T-cell (primary cell): ENCODE measurements at regions not wholly inside any gene's neighbourhood (a gene's known extent, or its start where the extent isn't known, plus 50 kb on each side); places are given as distances from the start of the nearest gene placed in this dataset.

Source experiments
- ATAC-seq, 4 experiments: fragments of 200-7000 bp in 3 of 4; fragments of 150-1000 bp in 1 of 4; cut with Tn5 transposase; replicated peaks in 1 of 4; 1 replicate in 3 of 4; 2 replicates in 1 of 4; pipeline ENCODE4 v1.10.0; 2021; ENCODE audit warnings: moderate library complexity in 3 of 4, mild to moderate bottlenecking in 2 of 4, moderate number of reproducible peaks in 1 of 4
- CTCF ChIA-PET, 2 donors: fragments of 300-600 bp; sonication (Branson Sonifier 250); formaldehyde crosslinking; loops; one replicate each; lab custom pipeline; 2022; ENCODE audit warnings: antibody characterized with exemption in 2 of 2; lab: Charles Lee
- POLR2A ChIA-PET, 2 donors: fragments of 300-600 bp; sonication (Branson Sonifier 250); formaldehyde crosslinking; loops; one replicate each; lab custom pipeline; 2022; ENCODE audit warnings: antibody characterized with exemption in 2 of 2; lab: Charles Lee
- DNase-seq, 35 experiments: peaks; one replicate each; pipeline versions ENCODE4 v3.0.0 to v3.0.0-alpha.2; 2013 to 2023
- H3K27ac ChIP-seq: one replicate; pipeline ENCODE4 v1.5.1; 2013; ENCODE audit warnings: low read length
- H3K27me3 ChIP-seq, 2 experiments: replicated peaks in 1 of 2; 1 replicate in 1 of 2; 2 replicates in 1 of 2; pipeline versions ENCODE4 v1.6.1 to v1.7.0; 2013; ENCODE audit warnings: low read length in 1 of 2, mixed read lengths in 1 of 2; ENCODE audit not compliant: control insufficient read depth in 2 of 2, insufficient read depth in 2 of 2; ENCODE audit errors: extremely low read depth in 1 of 2
- H3K36me3 ChIP-seq, 2 donors: 1 replicate in 1 of 2; 2 replicates in 1 of 2; pipeline versions ENCODE4 v1.6.1 to v1.7.0; 2013; ENCODE audit warnings: low read length in 1 of 2; ENCODE audit not compliant: control insufficient read depth in 2 of 2, insufficient read depth in 1 of 2; ENCODE audit errors: extremely low read depth in 1 of 2
- H3K4me1 ChIP-seq, 2 experiments: 1 replicate in 1 of 2; 2 replicates in 1 of 2; pipeline versions ENCODE4 v1.6.1 to v1.7.0; 2013; ENCODE audit warnings: low read length in 2 of 2, mixed read lengths in 1 of 2; ENCODE audit not compliant: insufficient read depth in 2 of 2, control insufficient read depth in 1 of 2; ENCODE audit errors: extremely low read depth in 1 of 2
- H3K4me3 ChIP-seq, 2 donors: 1 replicate in 1 of 2; 2 replicates in 1 of 2; pipeline versions ENCODE4 v1.5.1 to v1.7.0; 2013; ENCODE audit warnings: mild to moderate bottlenecking in 2 of 2, low read length in 1 of 2, moderate library complexity in 1 of 2; ENCODE audit not compliant: control insufficient read depth in 1 of 2; ENCODE audit errors: extremely low read depth in 1 of 2
- H3K9me3 ChIP-seq: 2 replicates; pipeline ENCODE4 v1.7.0; 2013
- H3K27ac Mint-ChIP-seq, 2 donors: one replicate each; pipeline ENCODE4 v1.8.0; 2020 to 2021; ENCODE audit warnings: mild to moderate bottlenecking in 2 of 2, mixed read lengths in 2 of 2
- H3K27me3 Mint-ChIP-seq, 2 donors: one replicate each; pipeline ENCODE4 v1.8.0; 2021 to 2022; ENCODE audit warnings: mixed read lengths in 2 of 2
- H3K36me3 Mint-ChIP-seq: one replicate; pipeline ENCODE4 v1.8.0; 2021; ENCODE audit warnings: mixed read lengths
- H3K4me1 Mint-ChIP-seq, 3 donors: one replicate each; pipeline ENCODE4 v1.8.0; 2020 to 2022; ENCODE audit warnings: mixed read lengths in 3 of 3, mild to moderate bottlenecking in 1 of 3
- H3K4me3 Mint-ChIP-seq, 3 donors: one replicate each; pipeline ENCODE4 v1.8.0; 2020 to 2022; ENCODE audit warnings: mild to moderate bottlenecking in 3 of 3, mixed read lengths in 3 of 3, moderate library complexity in 3 of 3
- H3K9me3 Mint-ChIP-seq, 3 donors: one replicate each; pipeline ENCODE4 v1.8.0; 2020 to 2022; ENCODE audit warnings: mixed read lengths in 3 of 3
- WGBS: methylation state at CpG from one replicate; pipeline ENCODE4 v1.1.5; 2013; ENCODE audit warnings: missing lambda C conversion rate; ENCODE audit not compliant: insufficient coverage; 5-methylcytosine and 5-hydroxymethylcytosine counted together

GRCh38 chr17:79162012-79162963 lies 87.7 kb downstream of the ENGASE start:
- Histone ChIP-seq H3K9me3 (no peaks in the 10 kb centered on the region), H3K4me1 (peaks cover 0 to 10% of the 10 kb centered on the region in 2 experiments), H3K4me3 (no peak overlapping the region), H3K27ac (no peak overlapping the region), H3K36me3 (no peaks in the 10 kb centered on the region), H3K27me3 (peaks cover 0 to 18% of the 10 kb centered on the region in 2 experiments)
- H3K27ac Mint-ChIP-seq, result no peak overlapping the region
- H3K9me3 Mint-ChIP-seq, result no peaks in the 10 kb centered on the region
- H3K27me3 Mint-ChIP-seq, result no peaks in the 10 kb centered on the region
- DNase-seq (no peak), ATAC-seq (no peak)
- H3K4me3 Mint-ChIP-seq, result peak overlapping the region in 1 of 3 donors; percentile 7
- peaks cover 8 to 13% (median 12%) of the 10 kb centered on the region in 3 donors for H3K4me1 Mint-ChIP-seq
- CTCF ChIA-PET, result interaction anchor here in 1 of 2 donors (0.5 kb wide), 1 partner anchor 96 kb away, joined by 6 read pairs; no protein-coding TSS in a partner anchor
- WGBS, result 89% methylated on average over 13 of the region's 26 CpGs
- H3K36me3 Mint-ChIP-seq, result no peaks in the 10 kb centered on the region
- POLR2A ChIA-PET, result no interaction called here

DNA sequence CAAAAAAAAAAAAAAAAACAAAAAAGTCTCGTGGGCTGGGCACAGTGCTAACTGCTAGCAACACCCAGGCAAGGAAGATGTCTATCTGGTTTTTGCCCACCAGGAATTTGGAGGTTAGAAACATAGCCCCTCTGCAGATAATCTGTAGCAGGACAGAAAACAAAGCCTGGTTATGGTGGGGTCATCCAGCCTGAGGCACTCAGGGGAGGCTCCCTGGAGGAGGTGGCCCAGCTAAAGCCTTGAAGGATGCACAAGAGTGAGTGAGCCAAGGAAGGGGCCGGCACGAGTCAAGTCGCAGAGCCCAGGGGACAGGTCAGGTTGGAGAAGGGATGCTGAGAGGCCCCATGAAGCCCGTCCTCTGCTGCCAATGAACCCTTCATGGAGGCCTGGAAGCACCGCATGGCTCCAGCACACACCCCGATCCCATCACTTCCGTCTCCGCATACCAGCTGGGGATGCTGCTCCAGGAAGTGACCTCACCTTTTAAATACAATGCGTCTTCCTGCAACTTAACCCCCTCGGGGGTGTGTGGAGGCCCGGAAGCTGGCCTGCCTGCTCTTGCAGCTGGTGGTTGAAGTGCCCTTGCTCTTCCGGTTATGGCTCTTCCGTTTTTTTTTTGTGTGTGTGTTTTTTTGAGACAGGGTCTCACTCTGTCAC lies 86.5 kb downstream of the ENGASE start:
- Mint-ChIP-seq H3K27ac (peak overlapping the region in 1 of 2 donors; percentile 39), H3K9me3 (no peaks in the 10 kb centered on the region), H3K36me3 (no peaks in the 10 kb centered on the region), H3K4me3 (peak overlapping the region in 1 of 3 donors; percentile 7), H3K4me1 (peaks cover 8 to 13% (median 12%) of the 10 kb centered on the region in 3 donors), H3K27me3 (no peaks in the 10 kb centered on the region)
- CTCF ChIA-PET, result no interaction called here
- no peaks in the 10 kb centered on the region for H3K9me3 ChIP-seq
- peaks cover 0 to 10% of the 10 kb centered on the region in 2 experiments for H3K27me3 ChIP-seq
- no peak overlapping the region for H3K4me3 ChIP-seq
- 46% methylated on average over 8 of the region's 14 CpGs for WGBS
- H3K36me3 ChIP-seq, result no peaks in the 10 kb centered on the region
- DNase-seq (peak in 25 of 35 experiments; percentile 2 to 55 (median 26)), ATAC-seq (peak; percentile 57 to 71 (median 63))
- H3K4me1 ChIP-seq, result peaks cover 0 to 10% of the 10 kb centered on the region in 2 experiments
- POLR2A ChIA-PET, result no interaction called here
- no peak overlapping the region for H3K27ac ChIP-seq

GRCh38 chr17:79159926-79160325 lies 85.3 kb downstream of the ENGASE start:
- DNase-seq (no peak), ATAC-seq (no peak)
- CTCF ChIA-PET, result no interaction called here
- Histone ChIP-seq H3K4me3 (no peak overlapping the region), H3K4me1 (peaks cover 0 to 10% of the 10 kb centered on the region in 2 experiments), H3K27ac (no peak overlapping the region), H3K27me3 (peaks cover 0 to 5% of the 10 kb centered on the region in 2 experiments), H3K9me3 (no peaks in the 10 kb centered on the region), H3K36me3 (no peaks in the 10 kb centered on the region)
- no peak overlapping the region for H3K27ac Mint-ChIP-seq
- peaks cover 8 to 13% (median 12%) of the 10 kb centered on the region in 3 donors for H3K4me1 Mint-ChIP-seq
- no peaks in the 10 kb centered on the region for H3K9me3 Mint-ChIP-seq
- POLR2A ChIA-PET, result no interaction called here
- WGBS, result 81% methylated on average over 13 of the region's 13 CpGs
- H3K27me3 Mint-ChIP-seq, result no peaks in the 10 kb centered on the region
- H3K4me3 Mint-ChIP-seq, result no peak overlapping the region
- H3K36me3 Mint-ChIP-seq, result no peaks in the 10 kb centered on the region

DNA sequence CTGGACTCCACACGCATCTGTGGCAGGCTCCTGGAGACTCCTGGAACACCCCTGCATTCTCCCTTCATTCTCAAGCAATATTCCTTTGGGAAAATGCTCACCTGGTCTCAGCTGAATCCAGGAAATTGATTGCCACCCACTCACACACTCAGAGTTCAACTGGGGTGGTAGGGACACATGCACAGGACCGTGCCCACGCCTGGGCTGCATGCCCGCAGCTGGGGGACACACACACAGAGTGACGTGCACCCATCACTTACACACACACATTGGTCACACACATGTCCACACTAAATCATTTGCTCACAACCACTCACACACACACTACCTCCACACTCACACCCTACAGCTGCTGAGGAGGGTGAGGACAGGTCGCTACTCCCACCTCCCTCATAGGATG lies 84.8 kb downstream of the ENGASE start:
- peaks cover 8 to 13% (median 12%) of the 10 kb centered on the region in 3 donors for H3K4me1 Mint-ChIP-seq
- H3K4me3 Mint-ChIP-seq, result no peak overlapping the region
- no peaks in the 10 kb centered on the region for H3K36me3 ChIP-seq
- H3K27me3 Mint-ChIP-seq, result no peaks in the 10 kb centered on the region
- no peak overlapping the region for H3K27ac Mint-ChIP-seq
- DNase-seq (no peak), ATAC-seq (no peak)
- no peaks in the 10 kb centered on the region for H3K36me3 Mint-ChIP-seq
- no peak overlapping the region for H3K4me3 ChIP-seq
- ChIA-PET POLR2A (no interaction called here), CTCF (no interaction called here)
- H3K4me1 ChIP-seq, result peaks cover 0 to 10% of the 10 kb centered on the region in 2 experiments
- no peaks in the 10 kb centered on the region for H3K9me3 Mint-ChIP-seq
- WGBS, result 87% methylated on average over 6 of the region's 6 CpGs
- H3K27ac ChIP-seq, result no peak overlapping the region
- H3K9me3 ChIP-seq, result no peaks in the 10 kb centered on the region
- peaks cover 0 to 5% of the 10 kb centered on the region in 2 experiments for H3K27me3 ChIP-seq

GRCh38 chr17:79156463-79157095 lies 82.0 kb downstream of the ENGASE start:
- Histone ChIP-seq H3K4me3 (no peak overlapping the region), H3K4me1 (peaks cover 0 to 8% of the 10 kb centered on the region in 2 experiments), H3K27me3 (peaks cover 0 to 7% of the 10 kb centered on the region in 2 experiments), H3K9me3 (no peaks in the 10 kb centered on the region), H3K27ac (no peak overlapping the region), H3K36me3 (no peaks in the 10 kb centered on the region)
- Mint-ChIP-seq H3K27ac (no peak overlapping the region), H3K36me3 (no peaks in the 10 kb centered on the region), H3K9me3 (no peaks in the 10 kb centered on the region), H3K27me3 (peaks cover 0 to 8% of the 10 kb centered on the region in 2 donors), H3K4me1 (peaks cover 6 to 9% (median 7%) of the 10 kb centered on the region in 3 donors), H3K4me3 (no peak overlapping the region)
- CTCF ChIA-PET, result no interaction called here
- 90% methylated on average over 12 of the region's 19 CpGs for WGBS
- DNase-seq (no peak), ATAC-seq (no peak)
- POLR2A ChIA-PET, result no interaction called here

DNA sequence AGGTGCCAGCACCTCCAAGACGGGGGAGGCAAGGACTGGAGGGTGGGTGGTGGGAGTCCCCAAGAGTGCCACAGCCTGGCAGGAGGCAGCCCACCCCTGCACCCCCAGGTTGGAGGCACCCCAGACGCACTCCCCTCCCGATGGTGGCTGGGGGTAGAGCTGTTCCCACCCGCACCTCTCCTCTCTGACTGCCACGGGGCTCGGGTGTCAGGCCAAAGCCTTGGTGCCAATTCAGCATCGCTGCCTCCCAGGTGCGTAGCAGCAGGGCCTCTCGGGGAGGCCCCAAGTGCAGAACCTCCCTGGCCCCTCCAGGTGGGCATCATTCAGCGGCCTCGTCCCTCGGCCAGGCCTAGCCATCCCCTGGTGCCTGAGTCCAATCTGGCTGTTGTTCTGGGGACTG lies 81.1 kb downstream of the ENGASE start:
- H3K9me3 ChIP-seq, result no peaks in the 10 kb centered on the region
- no peak for ATAC-seq
- H3K4me3 ChIP-seq, result no peak overlapping the region
- POLR2A ChIA-PET, result no interaction called here
- no peak for DNase-seq
- H3K36me3 Mint-ChIP-seq, result no peaks in the 10 kb centered on the region
- H3K27ac Mint-ChIP-seq, result no peak overlapping the region
- no peaks in the 10 kb centered on the region for H3K9me3 Mint-ChIP-seq
- WGBS, result 84% methylated on average over 12 of the region's 12 CpGs
- no peak overlapping the region for H3K27ac ChIP-seq
- H3K4me1 Mint-ChIP-seq, result peaks cover 0 to under 1% (median 0%) of the 10 kb centered on the region in 3 donors
- CTCF ChIA-PET, result no interaction called here
- H3K4me1 ChIP-seq, result no peaks in the 10 kb centered on the region
- peaks cover 0 to 10% of the 10 kb centered on the region in 2 experiments for H3K27me3 ChIP-seq
- H3K36me3 ChIP-seq, result no peaks in the 10 kb centered on the region
- H3K27me3 Mint-ChIP-seq, result peaks cover 0 to 10% of the 10 kb centered on the region in 2 donors
- H3K4me3 Mint-ChIP-seq, result no peak overlapping the region
